ENCODE measurements at regions not wholly inside any gene's neighbourhood (a gene's known extent, or its start where the extent isn't known, plus 50 kb on each side); places are given as distances from the start of the nearest gene placed in this dataset.

DNA sequence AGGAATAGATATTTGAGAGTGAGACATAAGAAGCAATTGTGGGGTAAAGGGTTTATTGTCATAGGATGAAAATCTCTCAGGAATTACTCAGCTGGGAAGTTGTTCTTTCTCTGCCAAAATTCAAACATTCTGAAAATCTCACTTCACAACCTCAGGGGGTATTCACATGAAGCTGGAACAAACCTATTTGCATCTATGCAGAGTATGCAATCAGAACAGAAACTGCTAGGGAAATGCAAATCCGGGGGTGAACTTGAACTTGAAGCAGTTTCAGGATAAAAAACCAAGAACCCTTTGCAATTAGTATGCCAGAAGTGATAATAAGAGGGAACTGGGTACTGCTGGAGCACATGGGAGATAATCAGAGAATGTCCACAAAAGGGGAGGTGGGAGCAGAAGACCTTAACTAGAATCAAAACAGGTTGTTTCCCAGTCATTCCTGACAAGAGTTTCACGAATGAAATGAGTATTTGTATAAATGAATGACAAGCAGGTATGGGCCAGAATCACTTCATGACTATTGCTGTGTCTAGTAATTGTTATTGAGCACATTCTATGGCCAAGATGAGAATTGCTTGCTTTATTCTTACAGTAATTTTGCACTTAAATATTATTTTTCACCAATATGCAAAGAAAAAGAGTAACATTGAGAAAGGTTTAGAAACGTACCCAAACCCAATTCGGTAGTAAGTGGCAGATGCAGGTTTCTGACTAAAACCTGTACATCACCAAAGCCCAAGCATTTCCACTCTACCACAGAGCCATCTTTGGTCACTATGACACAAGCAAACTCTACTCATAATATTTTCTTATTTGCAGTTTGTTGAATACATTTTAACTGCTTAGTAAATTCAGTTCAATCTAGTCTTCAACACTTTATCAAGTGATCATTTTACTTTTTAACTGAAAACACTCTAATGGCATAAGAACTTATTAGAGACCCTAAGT lies 61.8 kb upstream of the UBASH3B start:
- H3K9me3 ChIP-seq (ENCODE audit: control insufficient read depth in 1 of 2, insufficient read depth in 1 of 2, low read depth in 1 of 2, low read length in 2 of 2): no peaks in the 10 kb centered on the region
- H3K27ac ChIP-seq (ENCODE audit: low read depth, low read length): no peak overlapping the region
- no peaks in the 10 kb centered on the region for H3K36me3 ChIP-seq (ENCODE audit: control insufficient read depth in 1 of 2, insufficient read depth in 2 of 2, low read length in 2 of 2)
- TF ChIP-seq, protein P1, sequence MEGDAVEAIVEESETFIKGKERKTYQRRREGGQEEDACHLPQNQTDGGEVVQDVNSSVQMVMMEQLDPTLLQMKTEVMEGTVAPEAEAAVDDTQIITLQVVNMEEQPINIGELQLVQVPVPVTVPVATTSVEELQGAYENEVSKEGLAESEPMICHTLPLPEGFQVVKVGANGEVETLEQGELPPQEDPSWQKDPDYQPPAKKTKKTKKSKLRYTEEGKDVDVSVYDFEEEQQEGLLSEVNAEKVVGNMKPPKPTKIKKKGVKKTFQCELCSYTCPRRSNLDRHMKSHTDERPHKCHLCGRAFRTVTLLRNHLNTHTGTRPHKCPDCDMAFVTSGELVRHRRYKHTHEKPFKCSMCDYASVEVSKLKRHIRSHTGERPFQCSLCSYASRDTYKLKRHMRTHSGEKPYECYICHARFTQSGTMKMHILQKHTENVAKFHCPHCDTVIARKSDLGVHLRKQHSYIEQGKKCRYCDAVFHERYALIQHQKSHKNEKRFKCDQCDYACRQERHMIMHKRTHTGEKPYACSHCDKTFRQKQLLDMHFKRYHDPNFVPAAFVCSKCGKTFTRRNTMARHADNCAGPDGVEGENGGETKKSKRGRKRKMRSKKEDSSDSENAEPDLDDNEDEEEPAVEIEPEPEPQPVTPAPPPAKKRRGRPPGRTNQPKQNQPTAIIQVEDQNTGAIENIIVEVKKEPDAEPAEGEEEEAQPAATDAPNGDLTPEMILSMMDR (IDR thresholded peaks at IDR 0.05 in 2 of 3, conservative IDR thresholded peaks at IDR 0.05 in 1 of 3; ENCODE audit: borderline replicate concordance in 1 of 3, insufficient read depth in 1 of 3, low read depth in 2 of 3, low read length in 2 of 3): no peak
- TF ChIP-seq FOSL1 (IDR thresholded peaks at IDR 0.05; ENCODE audit: low read depth) (no peak), POLR2AphosphoS5 (IDR thresholded peaks at IDR 0.05; ENCODE audit: low read depth, low read length) (no peak), ZFX (IDR thresholded peaks at IDR 0.05) (no peak), RAD21 (IDR thresholded peaks at IDR 0.05; ENCODE audit: low read depth) (no peak), CBX3 (IDR thresholded peaks at IDR 0.05; ENCODE audit: low read depth) (no peak), YY1 (IDR thresholded peaks at IDR 0.05; ENCODE audit: extremely low read depth, insufficient replicate concordance, low read depth, low read length) (no peak)
- TF ChIP-seq, protein P2, sequence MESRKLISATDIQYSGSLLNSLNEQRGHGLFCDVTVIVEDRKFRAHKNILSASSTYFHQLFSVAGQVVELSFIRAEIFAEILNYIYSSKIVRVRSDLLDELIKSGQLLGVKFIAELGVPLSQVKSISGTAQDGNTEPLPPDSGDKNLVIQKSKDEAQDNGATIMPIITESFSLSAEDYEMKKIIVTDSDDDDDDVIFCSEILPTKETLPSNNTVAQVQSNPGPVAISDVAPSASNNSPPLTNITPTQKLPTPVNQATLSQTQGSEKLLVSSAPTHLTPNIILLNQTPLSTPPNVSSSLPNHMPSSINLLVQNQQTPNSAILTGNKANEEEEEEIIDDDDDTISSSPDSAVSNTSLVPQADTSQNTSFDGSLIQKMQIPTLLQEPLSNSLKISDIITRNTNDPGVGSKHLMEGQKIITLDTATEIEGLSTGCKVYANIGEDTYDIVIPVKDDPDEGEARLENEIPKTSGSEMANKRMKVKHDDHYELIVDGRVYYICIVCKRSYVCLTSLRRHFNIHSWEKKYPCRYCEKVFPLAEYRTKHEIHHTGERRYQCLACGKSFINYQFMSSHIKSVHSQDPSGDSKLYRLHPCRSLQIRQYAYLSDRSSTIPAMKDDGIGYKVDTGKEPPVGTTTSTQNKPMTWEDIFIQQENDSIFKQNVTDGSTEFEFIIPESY (IDR thresholded peaks at IDR 0.05; ENCODE audit: extremely low read depth, insufficient replicate concordance, low read length): no peak
- TF ChIP-seq, protein P3, sequence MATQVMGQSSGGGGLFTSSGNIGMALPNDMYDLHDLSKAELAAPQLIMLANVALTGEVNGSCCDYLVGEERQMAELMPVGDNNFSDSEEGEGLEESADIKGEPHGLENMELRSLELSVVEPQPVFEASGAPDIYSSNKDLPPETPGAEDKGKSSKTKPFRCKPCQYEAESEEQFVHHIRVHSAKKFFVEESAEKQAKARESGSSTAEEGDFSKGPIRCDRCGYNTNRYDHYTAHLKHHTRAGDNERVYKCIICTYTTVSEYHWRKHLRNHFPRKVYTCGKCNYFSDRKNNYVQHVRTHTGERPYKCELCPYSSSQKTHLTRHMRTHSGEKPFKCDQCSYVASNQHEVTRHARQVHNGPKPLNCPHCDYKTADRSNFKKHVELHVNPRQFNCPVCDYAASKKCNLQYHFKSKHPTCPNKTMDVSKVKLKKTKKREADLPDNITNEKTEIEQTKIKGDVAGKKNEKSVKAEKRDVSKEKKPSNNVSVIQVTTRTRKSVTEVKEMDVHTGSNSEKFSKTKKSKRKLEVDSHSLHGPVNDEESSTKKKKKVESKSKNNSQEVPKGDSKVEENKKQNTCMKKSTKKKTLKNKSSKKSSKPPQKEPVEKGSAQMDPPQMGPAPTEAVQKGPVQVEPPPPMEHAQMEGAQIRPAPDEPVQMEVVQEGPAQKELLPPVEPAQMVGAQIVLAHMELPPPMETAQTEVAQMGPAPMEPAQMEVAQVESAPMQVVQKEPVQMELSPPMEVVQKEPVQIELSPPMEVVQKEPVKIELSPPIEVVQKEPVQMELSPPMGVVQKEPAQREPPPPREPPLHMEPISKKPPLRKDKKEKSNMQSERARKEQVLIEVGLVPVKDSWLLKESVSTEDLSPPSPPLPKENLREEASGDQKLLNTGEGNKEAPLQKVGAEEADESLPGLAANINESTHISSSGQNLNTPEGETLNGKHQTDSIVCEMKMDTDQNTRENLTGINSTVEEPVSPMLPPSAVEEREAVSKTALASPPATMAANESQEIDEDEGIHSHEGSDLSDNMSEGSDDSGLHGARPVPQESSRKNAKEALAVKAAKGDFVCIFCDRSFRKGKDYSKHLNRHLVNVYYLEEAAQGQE (IDR thresholded peaks at IDR 0.05; ENCODE audit: low read depth): no peak
- TF ChIP-seq, protein P4, sequence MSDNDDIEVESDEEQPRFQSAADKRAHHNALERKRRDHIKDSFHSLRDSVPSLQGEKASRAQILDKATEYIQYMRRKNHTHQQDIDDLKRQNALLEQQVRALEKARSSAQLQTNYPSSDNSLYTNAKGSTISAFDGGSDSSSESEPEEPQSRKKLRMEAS (IDR thresholded peaks at IDR 0.05): no peak
- TF ChIP-seq, protein P5, sequence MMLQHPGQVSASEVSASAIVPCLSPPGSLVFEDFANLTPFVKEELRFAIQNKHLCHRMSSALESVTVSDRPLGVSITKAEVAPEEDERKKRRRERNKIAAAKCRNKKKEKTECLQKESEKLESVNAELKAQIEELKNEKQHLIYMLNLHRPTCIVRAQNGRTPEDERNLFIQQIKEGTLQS (IDR thresholded peaks at IDR 0.05): no peak
- no peaks in the 10 kb centered on the region for H4K20me1 ChIP-seq (ENCODE audit: insufficient read depth)
- BruUV-seq (replicated peaks): no TSS peak
- intact Hi-C loops (cut with micrococcal nuclease): no loop called here
- 0 out of 4 replicates have a peak, but pooled peaks cover 0 to under 1% of the 10 kb centered on the region in 2 experiments for H3K4me1 ChIP-seq (ENCODE audit: control insufficient read depth in 1 of 2, insufficient read depth in 2 of 2, low read length in 2 of 2)
- H3K9ac ChIP-seq (ENCODE audit: low read length): no peak overlapping the region
- H3K9me2 ChIP-seq (ENCODE audit: insufficient read depth): no peaks in the 10 kb centered on the region
- DNase-seq (ENCODE audit: low read depth, low spot score): no peak
- H2AFZ ChIP-seq (ENCODE audit: low read depth, low read length, poor library complexity, severe bottlenecking): no peak overlapping the region
- POLR2A ChIA-PET: no interaction called here
- H3K4me2 ChIP-seq (ENCODE audit: low read length): no peak overlapping the region
- H3K4me3 ChIP-seq (replicated peaks in 1 of 2; ENCODE audit: low read depth in 1 of 2, low read length in 2 of 2): no peak overlapping the region
- no peak for ATAC-seq
- H3K79me2 ChIP-seq (ENCODE audit: insufficient read depth, low read length): no peaks in the 10 kb centered on the region
- CTCF ChIA-PET: no interaction called here
- H3K27me3 ChIP-seq (ENCODE audit: insufficient read depth, low read length): no peaks in the 10 kb centered on the region
- RAD21 ChIA-PET (ENCODE audit: low non-redundant PET in 1 of 2, low total read pairs in 2 of 2, uncharacterized antibody in 2 of 2, unreplicated experiment in 2 of 2): no interaction called here

Data from HCT116 (cell line).